SK-N-DZ (cell line): ENCODE measurements at regions not wholly inside any gene's neighbourhood (a gene's known extent, or its start where the extent isn't known, plus 50 kb on each side); places are given as distances from the start of the nearest gene placed in this dataset.

Experiments used
- DNase-seq: peaks from one replicate; pipeline ENCODE4 v3.0.0-alpha.2; 2015; ENCODE audit warnings: low spot score

- no peak for DNase-seq
These were observed 174.3 kb downstream of the RBM43 start for GRCh38 chr2:151087377-151087776.

- no peak for DNase-seq
These were observed 176.5 kb downstream of the RBM43 start for GRCh38 chr2:151085181-151085611.

- no peak for DNase-seq
These were observed 177.5 kb downstream of the RBM43 start for GRCh38 chr2:151083856-151084795.

GRCh38 chr2:151078889-151079288 lies 182.8 kb downstream of the RBM43 start:
- no peak for DNase-seq

GRCh38 chr2:151071906-151072305 lies 189.8 kb downstream of the RBM43 start:
- DNase-seq = no peak

GRCh38 chr2:151071382-151071781 lies 190.3 kb downstream of the RBM43 start:
- peak; percentile 53 for DNase-seq

- DNase-seq = no peak
These were observed 191.4 kb downstream of the RBM43 start for GRCh38 chr2:151070253-151070652.

GRCh38 chr2:151067658-151068369 lies 193.8 kb downstream of the RBM43 start:
- DNase-seq = no peak

- peak; percentile 73 for DNase-seq
These were observed 198.4 kb downstream of the RBM43 start for GRCh38 chr2:151063271-151063670.

GRCh38 chr2:151060287-151060686 lies 201.4 kb downstream of the RBM43 start:
- DNase-seq = no peak

- no peak for DNase-seq
These were observed 204.8 kb downstream of the RBM43 start for GRCh38 chr2:151056870-151057269.

- no peak for DNase-seq
These were observed 208.0 kb downstream of the RBM43 start for GRCh38 chr2:151053661-151053990.

GRCh38 chr2:151052850-151053660 lies 208.6 kb downstream of the RBM43 start:
- DNase-seq = peak; percentile 54

- DNase-seq = peak; percentile 51
These were observed 210.0 kb downstream of the RBM43 start for GRCh38 chr2:151051574-151052220.

GRCh38 chr2:151049746-151050145 lies 211.9 kb downstream of the RBM43 start:
- no peak for DNase-seq

GRCh38 chr2:151048331-151049054 lies 213.2 kb downstream of the RBM43 start:
- no peak for DNase-seq

GRCh38 chr2:151043484-151043883 lies 218.2 kb downstream of the RBM43 start:
- no peak for DNase-seq

GRCh38 chr2:151042964-151043363 lies 218.7 kb downstream of the RBM43 start:
- no peak for DNase-seq

GRCh38 chr2:151040039-151040438 lies 221.6 kb downstream of the RBM43 start:
- no peak for DNase-seq

GRCh38 chr2:151038516-151038915 lies 223.1 kb downstream of the RBM43 start:
- no peak for DNase-seq

- no peak for DNase-seq
These were observed 224.2 kb downstream of the RBM43 start for GRCh38 chr2:151037434-151037833.
